ENCODE measurements at regions not wholly inside any gene's neighbourhood (a gene's known extent, or its start where the extent isn't known, plus 50 kb on each side); places are given as distances from the start of the nearest gene placed in this dataset.

DNA sequence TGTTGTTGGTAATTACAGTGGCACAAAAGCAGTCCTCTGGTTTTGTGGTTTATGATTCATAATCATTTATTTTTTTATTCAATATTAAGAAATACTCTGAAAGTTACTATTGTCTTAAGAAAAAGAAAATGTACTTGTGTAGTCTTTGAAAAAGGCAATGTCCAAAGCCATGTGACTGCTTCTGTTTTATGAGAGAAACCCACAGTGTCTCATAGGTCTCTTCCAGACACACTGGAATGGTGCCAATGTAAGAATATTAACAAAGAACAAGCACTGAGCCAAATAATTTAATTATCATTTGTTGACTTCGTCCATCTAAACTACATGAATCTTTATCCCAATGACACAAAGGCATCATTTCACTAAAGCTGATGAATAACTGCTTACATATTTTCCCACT lies 62.5 kb downstream of the RPRM start:
- TF ChIP-seq, protein P1, sequence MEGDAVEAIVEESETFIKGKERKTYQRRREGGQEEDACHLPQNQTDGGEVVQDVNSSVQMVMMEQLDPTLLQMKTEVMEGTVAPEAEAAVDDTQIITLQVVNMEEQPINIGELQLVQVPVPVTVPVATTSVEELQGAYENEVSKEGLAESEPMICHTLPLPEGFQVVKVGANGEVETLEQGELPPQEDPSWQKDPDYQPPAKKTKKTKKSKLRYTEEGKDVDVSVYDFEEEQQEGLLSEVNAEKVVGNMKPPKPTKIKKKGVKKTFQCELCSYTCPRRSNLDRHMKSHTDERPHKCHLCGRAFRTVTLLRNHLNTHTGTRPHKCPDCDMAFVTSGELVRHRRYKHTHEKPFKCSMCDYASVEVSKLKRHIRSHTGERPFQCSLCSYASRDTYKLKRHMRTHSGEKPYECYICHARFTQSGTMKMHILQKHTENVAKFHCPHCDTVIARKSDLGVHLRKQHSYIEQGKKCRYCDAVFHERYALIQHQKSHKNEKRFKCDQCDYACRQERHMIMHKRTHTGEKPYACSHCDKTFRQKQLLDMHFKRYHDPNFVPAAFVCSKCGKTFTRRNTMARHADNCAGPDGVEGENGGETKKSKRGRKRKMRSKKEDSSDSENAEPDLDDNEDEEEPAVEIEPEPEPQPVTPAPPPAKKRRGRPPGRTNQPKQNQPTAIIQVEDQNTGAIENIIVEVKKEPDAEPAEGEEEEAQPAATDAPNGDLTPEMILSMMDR (IDR thresholded peaks at IDR 0.05) = no peak
- TF ChIP-seq EZH2 (IDR thresholded peaks at IDR 0.05; ENCODE audit: borderline replicate concordance, insufficient read depth, low read depth, low read length, poor library complexity, severe bottlenecking) = no peak
- H3K4me1 ChIP-seq (ENCODE audit: control insufficient read depth in 2 of 2, insufficient read depth in 2 of 2, low read length in 2 of 2) = no peaks in the 10 kb centered on the region

DNA sequence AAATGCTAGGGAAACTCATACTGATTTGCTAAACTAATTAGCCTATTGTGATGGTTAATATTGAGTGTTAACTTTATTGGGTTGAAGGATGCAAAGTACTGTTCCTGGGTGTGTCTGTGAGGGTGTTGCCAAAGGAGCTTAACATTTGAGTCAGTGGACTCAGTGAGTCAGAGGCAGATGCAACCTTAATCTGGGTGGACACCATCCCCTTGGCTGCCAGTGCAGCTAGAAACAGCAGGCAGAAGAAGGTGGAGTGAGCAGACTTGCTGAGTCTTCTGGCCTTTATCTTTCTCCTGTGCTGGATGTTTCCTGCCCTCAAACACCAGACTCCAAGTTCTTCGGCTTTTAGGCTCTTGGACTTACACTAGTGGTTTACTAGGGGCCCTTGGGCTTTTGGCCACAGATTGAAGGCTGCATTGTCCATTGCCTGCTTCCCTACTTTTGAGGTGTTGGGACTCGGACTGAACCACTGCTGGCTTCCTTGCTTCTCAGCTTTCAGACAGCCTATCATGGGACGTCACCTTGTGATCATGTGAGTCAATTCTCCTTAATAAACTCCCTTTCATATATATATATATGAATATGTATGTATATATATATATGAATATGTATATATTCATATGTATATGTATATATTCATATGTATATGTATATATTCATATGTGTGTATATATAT lies 69.7 kb downstream of the RPRM start:
- no peaks in the 10 kb centered on the region for H3K4me1 Mint-ChIP-seq
- ChIA-PET POLR2A (no interaction called here), CTCF (no interaction called here)
- WGBS (ENCODE audit: insufficient coverage) = 67% methylated on average over 1 of the region's 3 CpGs
- no peaks in the 10 kb centered on the region for H3K79me2 ChIP-seq (ENCODE audit: control insufficient read depth, insufficient read depth, low read length)
- TF ChIP-seq EZH2 (IDR thresholded peaks at IDR 0.05; ENCODE audit: borderline replicate concordance, insufficient read depth, low read depth, low read length, poor library complexity, severe bottlenecking) = no peak
- TF ChIP-seq, protein P1 (IDR thresholded peaks at IDR 0.05) = no peak
- ATAC-seq (ENCODE audit: low read depth) (no peak), DNase-seq (no peak)
- H3K36me3 ChIP-seq (replicated peaks in 1 of 2; ENCODE audit: control extremely low read depth in 1 of 2, control insufficient read depth in 1 of 2, extremely low read depth in 1 of 2, insufficient read depth in 2 of 2, low read length in 1 of 2) = no peaks in the 10 kb centered on the region
- H3K27me3 Mint-ChIP-seq = no peaks in the 10 kb centered on the region
- no peak overlapping the region for H3K4me2 ChIP-seq (replicated peaks; ENCODE audit: low read depth, low read length, poor library complexity, severe bottlenecking)
- no peak overlapping the region for H3K4me3 Mint-ChIP-seq
- no peaks in the 10 kb centered on the region for H3K4me1 ChIP-seq (ENCODE audit: control insufficient read depth in 2 of 2, insufficient read depth in 2 of 2, low read length in 2 of 2)
- intact Hi-C loops (cut with micrococcal nuclease) = no loop called here
- H3K9me3 Mint-ChIP-seq (ENCODE audit: insufficient read depth) = no peaks in the 10 kb centered on the region
- no peak overlapping the region for H2AFZ ChIP-seq (ENCODE audit: insufficient read depth, low read depth, low read length, poor library complexity, severe bottlenecking)
- no peak overlapping the region for H3K9ac ChIP-seq (ENCODE audit: low read length)
- no peaks in the 10 kb centered on the region for H3K27me3 ChIP-seq (replicated peaks in 1 of 4; ENCODE audit: control extremely low read depth in 1 of 4, control insufficient read depth in 3 of 4, insufficient read depth in 4 of 4, low read length in 3 of 4)
- H3K27ac Mint-ChIP-seq = no peak overlapping the region
- no peak overlapping the region for H3K27ac ChIP-seq (ENCODE audit: low read length in 2 of 2)
- no peak overlapping the region for H3K4me3 ChIP-seq (ENCODE audit: control extremely low read depth in 1 of 5, extremely low read depth in 1 of 5, insufficient read depth in 1 of 5, low read depth in 2 of 5, low read length in 4 of 5)
- H3K9me3 ChIP-seq (ENCODE audit: control extremely low read depth in 1 of 3, control insufficient read depth in 2 of 3, insufficient read depth in 1 of 3, low read length in 2 of 3) = no peaks in the 10 kb centered on the region
- H4K20me1 ChIP-seq (ENCODE audit: control insufficient read depth, insufficient read depth, low read length, poor library complexity, severe bottlenecking) = no peaks in the 10 kb centered on the region

More for the DNA sequence above, 62.5 kb downstream of the RPRM start:
- no peak for ATAC-seq (ENCODE audit: low read depth)
- Histone ChIP-seq H3K9ac (ENCODE audit: low read length) (no peak overlapping the region), H3K4me2 (replicated peaks; ENCODE audit: low read depth, low read length, poor library complexity, severe bottlenecking) (no peak overlapping the region), H4K20me1 (ENCODE audit: control insufficient read depth, insufficient read depth, low read length, poor library complexity, severe bottlenecking) (no peaks in the 10 kb centered on the region), H3K79me2 (ENCODE audit: control insufficient read depth, insufficient read depth, low read length) (no peaks in the 10 kb centered on the region), H3K27me3 (replicated peaks in 1 of 4; ENCODE audit: control extremely low read depth in 1 of 4, control insufficient read depth in 3 of 4, insufficient read depth in 4 of 4, low read length in 3 of 4) (no peaks in the 10 kb centered on the region), H2AFZ (ENCODE audit: insufficient read depth, low read depth, low read length, poor library complexity, severe bottlenecking) (no peak overlapping the region), H3K4me3 (ENCODE audit: control extremely low read depth in 1 of 5, extremely low read depth in 1 of 5, insufficient read depth in 1 of 5, low read depth in 2 of 5, low read length in 4 of 5) (no peak overlapping the region), H3K27ac (ENCODE audit: low read length in 2 of 2) (no peak overlapping the region), H3K36me3 (replicated peaks in 1 of 2; ENCODE audit: control extremely low read depth in 1 of 2, control insufficient read depth in 1 of 2, extremely low read depth in 1 of 2, insufficient read depth in 2 of 2, low read length in 1 of 2) (no peaks in the 10 kb centered on the region), H3K9me3 (ENCODE audit: control extremely low read depth in 1 of 3, control insufficient read depth in 2 of 3, insufficient read depth in 1 of 3, low read length in 2 of 3) (peaks cover 0 to 2% (median 0%) of the 10 kb centered on the region in 3 donors)
- intact Hi-C loops (cut with micrococcal nuclease) = no loop called here
- ChIA-PET CTCF (no interaction called here), POLR2A (no interaction called here)
- H3K9me3 Mint-ChIP-seq (ENCODE audit: insufficient read depth) = no peaks in the 10 kb centered on the region
- H3K4me1 Mint-ChIP-seq = no peaks in the 10 kb centered on the region
- DNase-seq = no peak
- H3K27me3 Mint-ChIP-seq = no peaks in the 10 kb centered on the region
- no peak overlapping the region for H3K27ac Mint-ChIP-seq
- H3K4me3 Mint-ChIP-seq = no peak overlapping the region
- WGBS (ENCODE audit: insufficient coverage) = no CpG with 5 or more reads among the region's 1 CpG
